HL-60 (cell line): ENCODE measurements at regions not wholly inside any gene's neighbourhood (a gene's known extent, or its start where the extent isn't known, plus 50 kb on each side); places are given as distances from the start of the nearest gene placed in this dataset.
"Not testable (repeated sequence)": the region's sequence is repeated elsewhere in the genome, so short reads cannot be mapped to it uniquely, and the experiment has no call there.

Source experiments
- DNase-seq, 2 experiments: peaks; one replicate each; pipeline ENCODE4 v3.0.0-alpha.2; 2010 to 2020; ENCODE audit warnings: low read depth in 1 of 2, low spot score in 1 of 2
- H3K27ac ChIP-seq: fragments of 250-450 bp; sonication (Bioruptor Pico); replicated peaks from 2 replicates; pipeline ENCODE4 v1.5.1; 2020; ENCODE audit warnings: mild to moderate bottlenecking, moderate library complexity
- H3K27me3 ChIP-seq: fragments of 250-450 bp; sonication (Bioruptor Pico); 2 replicates; pipeline ENCODE4 v1.5.1; 2021; ENCODE audit warnings: mild to moderate bottlenecking, moderate library complexity; ENCODE audit not compliant: insufficient read depth, poor library complexity, severe bottlenecking
- H3K4me3 ChIP-seq: replicated peaks from 2 replicates; pipeline ENCODE4 v1.5.1; 2011; ENCODE audit warnings: mild to moderate bottlenecking, control low read depth, low read length; ENCODE audit not compliant: insufficient read depth
- GABPA ChIP-seq: IDR thresholded peaks from 2 replicates; pipeline ENCODE4 v1.6.1; 2012; ENCODE audit warnings: low read depth
- POLR2AphosphoS5 ChIP-seq: IDR thresholded peaks from 2 replicates; pipeline ENCODE4 v1.6.1; 2012; ENCODE audit warnings: low read depth
- SPI1 ChIP-seq: IDR thresholded peaks from 2 replicates; pipeline ENCODE4 v1.6.1; 2012; ENCODE audit warnings: low read depth, mild to moderate bottlenecking, borderline replicate concordance
- TF ChIP-seq, protein P1 (sequence below): IDR thresholded peaks from one replicate; pipeline ENCODE4 v1.5.1; 2011; ENCODE audit warnings: low read length, control low read depth, inconsistent platforms; ENCODE audit not compliant: insufficient read depth
- TF ChIP-seq, protein P2 (sequence below): IDR thresholded peaks from 2 replicates; pipeline ENCODE4 v1.6.1; 2012; ENCODE audit warnings: low read depth; ENCODE audit not compliant: insufficient replicate concordance

DNA sequence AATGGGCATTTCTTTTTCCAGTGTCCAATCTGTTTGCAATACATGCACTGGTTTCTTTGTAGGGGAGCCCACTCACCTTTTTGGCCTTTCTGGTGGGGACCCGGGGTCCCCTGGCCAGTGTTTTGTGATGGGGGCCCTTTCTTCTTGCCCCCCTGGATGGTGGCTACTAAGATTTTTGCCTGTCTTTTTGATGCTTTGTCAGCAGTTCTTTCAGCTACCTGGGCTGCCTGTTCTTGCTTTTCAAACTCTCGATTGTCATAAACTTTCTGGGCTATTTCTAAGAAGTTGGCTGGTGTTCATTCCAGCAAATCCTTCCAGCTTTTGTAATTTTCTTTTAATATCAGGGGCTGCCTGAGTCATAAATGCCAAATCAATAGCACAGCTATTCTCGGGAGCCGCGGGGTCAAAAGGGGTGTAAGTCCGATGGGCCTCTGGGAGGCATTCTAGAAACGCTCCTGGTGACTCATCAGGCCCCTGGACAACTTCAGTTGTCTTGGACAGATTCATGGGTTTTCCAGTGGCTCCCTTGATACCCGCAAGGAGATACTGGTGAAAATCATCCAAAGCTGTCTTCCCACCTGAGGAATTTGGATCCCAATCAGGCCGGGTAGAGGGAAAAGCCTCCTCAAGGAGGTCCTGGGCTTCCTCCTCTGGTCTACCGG is 79.0 kb downstream of the PRR15 start:
- TF ChIP-seq, protein P1, sequence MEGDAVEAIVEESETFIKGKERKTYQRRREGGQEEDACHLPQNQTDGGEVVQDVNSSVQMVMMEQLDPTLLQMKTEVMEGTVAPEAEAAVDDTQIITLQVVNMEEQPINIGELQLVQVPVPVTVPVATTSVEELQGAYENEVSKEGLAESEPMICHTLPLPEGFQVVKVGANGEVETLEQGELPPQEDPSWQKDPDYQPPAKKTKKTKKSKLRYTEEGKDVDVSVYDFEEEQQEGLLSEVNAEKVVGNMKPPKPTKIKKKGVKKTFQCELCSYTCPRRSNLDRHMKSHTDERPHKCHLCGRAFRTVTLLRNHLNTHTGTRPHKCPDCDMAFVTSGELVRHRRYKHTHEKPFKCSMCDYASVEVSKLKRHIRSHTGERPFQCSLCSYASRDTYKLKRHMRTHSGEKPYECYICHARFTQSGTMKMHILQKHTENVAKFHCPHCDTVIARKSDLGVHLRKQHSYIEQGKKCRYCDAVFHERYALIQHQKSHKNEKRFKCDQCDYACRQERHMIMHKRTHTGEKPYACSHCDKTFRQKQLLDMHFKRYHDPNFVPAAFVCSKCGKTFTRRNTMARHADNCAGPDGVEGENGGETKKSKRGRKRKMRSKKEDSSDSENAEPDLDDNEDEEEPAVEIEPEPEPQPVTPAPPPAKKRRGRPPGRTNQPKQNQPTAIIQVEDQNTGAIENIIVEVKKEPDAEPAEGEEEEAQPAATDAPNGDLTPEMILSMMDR, result no peak
- TF ChIP-seq SPI1 (no peak), GABPA (no peak), POLR2AphosphoS5 (no peak)
- TF ChIP-seq, protein P2, sequence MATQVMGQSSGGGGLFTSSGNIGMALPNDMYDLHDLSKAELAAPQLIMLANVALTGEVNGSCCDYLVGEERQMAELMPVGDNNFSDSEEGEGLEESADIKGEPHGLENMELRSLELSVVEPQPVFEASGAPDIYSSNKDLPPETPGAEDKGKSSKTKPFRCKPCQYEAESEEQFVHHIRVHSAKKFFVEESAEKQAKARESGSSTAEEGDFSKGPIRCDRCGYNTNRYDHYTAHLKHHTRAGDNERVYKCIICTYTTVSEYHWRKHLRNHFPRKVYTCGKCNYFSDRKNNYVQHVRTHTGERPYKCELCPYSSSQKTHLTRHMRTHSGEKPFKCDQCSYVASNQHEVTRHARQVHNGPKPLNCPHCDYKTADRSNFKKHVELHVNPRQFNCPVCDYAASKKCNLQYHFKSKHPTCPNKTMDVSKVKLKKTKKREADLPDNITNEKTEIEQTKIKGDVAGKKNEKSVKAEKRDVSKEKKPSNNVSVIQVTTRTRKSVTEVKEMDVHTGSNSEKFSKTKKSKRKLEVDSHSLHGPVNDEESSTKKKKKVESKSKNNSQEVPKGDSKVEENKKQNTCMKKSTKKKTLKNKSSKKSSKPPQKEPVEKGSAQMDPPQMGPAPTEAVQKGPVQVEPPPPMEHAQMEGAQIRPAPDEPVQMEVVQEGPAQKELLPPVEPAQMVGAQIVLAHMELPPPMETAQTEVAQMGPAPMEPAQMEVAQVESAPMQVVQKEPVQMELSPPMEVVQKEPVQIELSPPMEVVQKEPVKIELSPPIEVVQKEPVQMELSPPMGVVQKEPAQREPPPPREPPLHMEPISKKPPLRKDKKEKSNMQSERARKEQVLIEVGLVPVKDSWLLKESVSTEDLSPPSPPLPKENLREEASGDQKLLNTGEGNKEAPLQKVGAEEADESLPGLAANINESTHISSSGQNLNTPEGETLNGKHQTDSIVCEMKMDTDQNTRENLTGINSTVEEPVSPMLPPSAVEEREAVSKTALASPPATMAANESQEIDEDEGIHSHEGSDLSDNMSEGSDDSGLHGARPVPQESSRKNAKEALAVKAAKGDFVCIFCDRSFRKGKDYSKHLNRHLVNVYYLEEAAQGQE, result no peak
- H3K4me3 ChIP-seq, result no peak overlapping the region
- no peak overlapping the region for H3K27ac ChIP-seq
- DNase-seq, result no peak
- no peaks in the 10 kb centered on the region for H3K27me3 ChIP-seq

DNA sequence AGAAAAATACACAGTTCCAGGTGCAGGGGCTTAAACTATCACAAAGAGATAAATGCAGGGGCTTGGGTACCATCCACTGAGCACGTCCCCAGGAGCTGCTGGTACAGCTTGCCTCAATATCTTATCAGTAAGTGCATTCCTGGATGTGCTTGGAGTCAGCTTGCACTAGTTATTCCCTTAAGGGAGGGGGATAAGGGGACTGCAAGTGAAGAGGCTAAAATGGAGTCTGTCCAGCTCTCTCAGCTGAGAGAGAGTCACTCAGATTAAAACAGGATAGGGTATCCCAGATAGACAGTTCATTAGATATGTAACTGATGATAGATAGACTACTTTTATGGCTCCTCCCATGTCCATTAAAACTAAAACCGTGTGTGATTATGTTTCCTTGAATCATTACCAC is 82.5 kb downstream of the PRR15 start:
- not testable (repeated sequence) for H3K27ac ChIP-seq, H3K27me3 ChIP-seq, DNase-seq, H3K4me3 ChIP-seq

DNA sequence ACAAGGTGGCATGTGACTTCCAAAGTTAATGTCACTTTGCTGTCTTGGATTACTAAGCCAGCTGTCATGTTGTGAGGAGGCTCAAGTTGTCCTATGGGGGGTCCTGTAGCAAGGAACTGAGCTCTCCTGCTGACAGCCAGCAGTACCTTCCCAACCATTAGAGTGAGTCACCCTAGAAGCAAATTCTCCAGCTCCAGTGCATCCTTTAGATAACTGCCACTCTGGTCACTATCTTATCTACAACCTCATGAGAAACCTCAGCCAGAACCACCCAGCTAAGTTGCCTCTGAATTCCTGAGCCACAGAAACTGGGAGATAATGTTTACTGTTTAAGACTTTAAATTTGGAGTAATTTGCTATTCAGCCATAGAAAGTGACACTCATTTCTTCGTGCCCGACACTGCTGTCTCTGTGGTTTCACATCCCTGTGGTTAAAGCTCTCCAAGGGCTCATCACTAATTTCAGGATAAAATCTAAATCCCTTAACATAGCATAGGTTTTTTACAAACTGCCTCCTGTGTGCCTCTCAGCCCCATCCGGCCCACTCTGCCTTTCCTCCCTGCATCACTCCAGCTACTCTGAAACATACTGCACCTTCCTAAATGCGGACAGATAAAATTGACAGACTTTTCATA is 83.5 kb downstream of the PRR15 start:
- no peak overlapping the region for H3K4me3 ChIP-seq
- no peak for TF ChIP-seq SPI1
- TF ChIP-seq POLR2AphosphoS5, result no peak
- TF ChIP-seq GABPA, result no peak
- TF ChIP-seq, protein P1, result no peak
- TF ChIP-seq, protein P2, result no peak
- no peak overlapping the region for H3K27ac ChIP-seq
- no peak for DNase-seq
- no peaks in the 10 kb centered on the region for H3K27me3 ChIP-seq

DNA sequence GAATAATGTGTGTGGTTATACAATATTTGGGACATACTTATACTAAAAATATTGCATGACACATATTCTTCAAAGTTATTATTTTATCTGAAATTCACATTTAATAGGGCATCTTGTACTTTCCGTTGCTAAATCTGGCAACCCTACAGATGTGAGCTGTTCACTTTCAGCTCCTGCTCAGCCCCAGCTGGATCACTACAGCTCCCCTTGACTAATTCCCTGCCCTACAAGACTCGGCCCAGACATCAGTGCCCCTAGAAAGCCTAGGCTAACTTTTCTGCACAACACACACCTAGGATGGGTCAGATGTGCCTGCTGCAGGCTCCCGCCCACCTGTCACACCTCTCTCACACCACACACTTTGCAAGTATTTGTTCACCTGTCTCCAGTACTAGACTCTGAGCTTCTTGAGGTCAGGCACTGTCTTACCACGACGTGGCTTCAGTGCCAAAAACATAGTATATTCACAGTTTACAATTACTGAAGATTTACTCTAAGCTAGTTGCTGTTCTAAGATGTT is 84.1 kb downstream of the PRR15 start:
- H3K27ac ChIP-seq, H3K4me3 ChIP-seq, DNase-seq, H3K27me3 ChIP-seq: not testable (repeated sequence)
